ENCODE measurements at regions not wholly inside any gene's neighbourhood (a gene's known extent, or its start where the extent isn't known, plus 50 kb on each side); places are given as distances from the start of the nearest gene placed in this dataset.

DNA sequence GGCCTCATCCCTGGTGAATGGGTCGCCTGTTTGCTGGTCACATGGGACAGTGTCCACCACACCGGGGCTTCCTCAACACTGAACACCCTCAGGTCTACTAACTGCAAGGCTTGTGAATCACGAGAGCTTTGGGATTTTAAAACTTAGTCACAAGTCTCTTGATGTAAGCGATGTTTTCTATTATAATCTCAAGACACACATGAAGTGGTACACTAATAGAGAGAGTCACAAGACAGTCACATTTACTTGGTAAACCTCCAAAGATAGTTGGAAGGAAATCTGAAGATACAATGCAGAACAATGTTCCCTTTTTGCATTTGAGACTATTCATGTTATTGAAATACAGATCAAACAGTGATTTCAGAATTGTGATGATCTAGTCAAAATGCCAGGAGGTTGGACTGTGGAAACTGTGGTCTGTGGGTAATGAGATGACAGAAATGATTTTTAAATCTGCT, 233.1 kb upstream of the KLF6 start:
- DNase-seq (ENCODE audit: low read depth): no peak

DNA sequence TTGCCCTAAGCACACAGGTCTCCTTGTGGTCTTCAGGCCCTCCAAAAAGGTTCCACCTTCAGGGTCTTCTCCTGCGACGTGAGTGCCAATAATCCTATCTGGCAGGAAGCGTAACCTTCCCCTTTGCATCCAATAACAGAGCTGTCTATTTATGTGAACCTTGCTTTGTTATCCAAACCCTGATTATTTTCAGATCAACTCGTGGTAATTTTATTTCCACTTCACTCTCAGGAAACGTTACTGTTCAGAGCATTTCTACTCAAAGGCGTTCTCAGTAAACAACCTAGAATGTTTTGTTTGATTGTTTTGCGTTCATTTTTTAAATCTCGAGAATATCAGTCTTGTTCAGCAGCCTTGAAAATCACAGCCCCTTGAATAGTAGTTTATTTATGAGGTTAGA, 232.3 kb upstream of the KLF6 start:
- no peak for DNase-seq (ENCODE audit: low read depth)

DNA sequence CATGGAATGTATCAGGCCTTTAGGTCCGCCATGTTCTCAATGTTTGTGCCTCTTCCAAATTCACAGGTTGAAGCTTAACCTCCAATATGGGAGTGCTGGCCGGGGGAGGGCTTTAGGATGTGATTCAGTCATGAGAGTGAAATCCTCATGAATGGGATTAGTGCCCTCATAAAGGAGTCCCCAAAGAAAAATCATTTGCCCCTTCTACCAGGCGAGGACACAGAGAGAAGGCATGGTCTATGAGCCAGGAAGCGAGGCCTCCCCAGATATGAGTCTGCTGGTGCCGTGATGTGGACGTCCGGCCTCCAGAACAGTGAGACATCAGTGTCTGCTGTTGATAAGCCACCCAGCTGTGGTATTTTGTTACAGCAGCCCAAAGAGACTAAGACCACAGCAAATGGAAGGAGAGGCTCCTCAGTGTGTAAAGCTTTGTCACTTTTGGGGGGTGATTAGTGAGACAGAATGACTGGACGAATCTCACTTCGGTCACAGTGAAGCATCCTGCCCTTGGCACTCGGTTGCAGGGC, 231.3 kb upstream of the KLF6 start:
- no peak for DNase-seq (ENCODE audit: low read depth)

DNA sequence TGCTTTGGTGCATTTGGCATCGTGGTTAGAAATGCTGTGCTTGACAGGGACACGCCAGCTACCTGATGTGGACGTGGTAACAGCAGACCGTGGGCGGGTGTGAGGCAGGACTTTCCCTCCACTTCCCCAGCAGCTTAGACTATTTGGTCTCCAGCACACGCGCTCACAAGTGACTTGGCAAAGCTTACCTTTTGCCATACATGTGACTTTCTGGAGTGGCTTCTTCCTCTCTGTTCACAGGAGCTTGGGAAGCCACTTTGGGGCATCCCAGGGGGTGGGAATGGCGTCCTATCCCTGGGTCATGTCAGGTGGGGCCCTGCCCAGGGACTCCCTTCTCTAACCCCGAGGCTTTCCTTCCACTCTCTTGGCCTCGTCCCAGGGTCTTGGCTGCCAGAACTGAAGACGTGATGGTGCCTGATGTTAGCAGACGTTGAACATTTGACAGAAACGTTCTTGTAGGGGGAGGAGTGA, 228.7 kb upstream of the KLF6 start:
- no peak for DNase-seq (ENCODE audit: low read depth)

DNA sequence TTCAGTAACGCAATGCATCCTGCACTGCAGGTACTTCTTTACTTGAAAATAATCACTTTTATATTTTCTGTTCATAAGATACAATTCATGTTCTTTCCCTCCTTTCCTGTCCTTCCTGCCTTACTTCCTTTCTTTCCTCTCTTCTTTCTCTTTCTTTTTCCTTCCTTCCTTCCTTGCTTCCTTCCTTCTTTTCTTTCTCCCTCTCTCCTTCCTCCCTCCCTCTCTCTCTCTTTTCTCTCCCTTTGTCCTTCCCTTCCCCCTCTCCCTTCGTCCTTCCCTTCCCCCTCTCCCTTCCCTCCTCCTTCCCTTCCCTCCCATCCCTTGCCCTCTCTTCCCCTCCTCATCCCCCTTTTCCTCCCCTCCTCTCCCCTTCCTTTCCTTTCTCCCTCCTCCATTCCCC, 227.8 kb upstream of the KLF6 start:
- DNase-seq (ENCODE audit: low read depth): no peak

DNA sequence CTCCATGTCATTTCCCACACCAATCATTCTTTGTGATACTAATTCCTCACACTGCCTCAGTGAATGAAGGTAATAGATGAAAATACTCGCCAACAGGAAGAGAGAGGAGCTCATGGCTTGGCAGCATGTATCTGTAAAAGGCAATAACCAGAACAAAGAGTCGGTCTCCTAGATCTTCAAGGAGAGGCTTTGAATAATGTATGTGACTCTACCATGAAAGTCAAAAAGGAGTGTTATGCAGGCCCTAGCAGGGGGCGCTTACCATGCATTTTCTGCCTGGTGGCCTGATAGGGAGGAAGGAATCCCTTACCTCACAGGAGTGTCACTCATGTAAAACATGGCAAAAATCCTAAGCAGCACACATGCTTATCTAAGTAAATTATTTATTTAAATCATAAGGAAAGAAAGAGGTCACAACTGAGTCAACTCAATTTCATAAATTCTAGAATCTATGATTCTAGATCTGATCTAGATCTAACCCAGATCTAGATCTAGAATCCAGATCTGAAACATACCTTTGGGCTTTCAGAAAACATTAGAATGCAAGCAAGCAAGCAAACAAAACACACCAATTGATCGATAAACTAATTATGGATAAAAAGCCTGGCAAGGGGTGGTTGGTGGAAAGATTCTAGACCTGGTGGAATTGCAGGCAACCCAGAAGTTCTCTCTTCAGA, 226.3 kb upstream of the KLF6 start:
- no peak for DNase-seq (ENCODE audit: low read depth)

DNA sequence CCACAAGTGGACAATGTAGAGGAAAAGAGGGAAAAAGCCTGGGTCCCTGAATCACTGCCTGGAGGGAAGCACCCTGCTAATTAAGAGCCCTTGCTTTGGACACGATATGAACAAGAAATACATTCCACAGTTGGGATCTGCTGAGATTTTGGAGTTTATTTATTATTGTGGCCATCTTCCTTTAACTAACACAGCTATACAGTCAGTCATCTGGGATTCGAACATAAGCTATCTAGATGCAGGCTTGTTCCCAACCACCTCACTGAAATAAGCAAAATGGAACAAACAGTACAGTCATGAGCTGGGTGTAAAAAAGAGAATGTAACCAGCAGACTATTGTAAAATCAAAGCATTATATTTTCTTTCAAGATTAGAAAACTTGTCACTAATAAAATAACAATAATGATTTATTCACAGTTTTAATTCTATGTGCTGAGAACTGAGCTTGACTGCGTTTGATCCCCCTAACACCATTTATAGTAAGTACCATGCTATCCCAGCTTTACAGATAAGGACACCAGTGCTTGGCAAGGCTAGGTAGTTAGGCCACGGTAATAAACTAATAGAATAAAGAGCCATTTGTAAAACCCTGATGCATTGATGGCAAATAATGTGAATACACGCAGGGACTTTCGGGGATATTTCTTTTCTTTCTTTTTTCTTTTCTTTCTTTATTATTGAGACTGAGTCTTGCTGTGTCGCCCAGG, 223.8 kb upstream of the KLF6 start:
- no peak for DNase-seq (ENCODE audit: low read depth)

DNA sequence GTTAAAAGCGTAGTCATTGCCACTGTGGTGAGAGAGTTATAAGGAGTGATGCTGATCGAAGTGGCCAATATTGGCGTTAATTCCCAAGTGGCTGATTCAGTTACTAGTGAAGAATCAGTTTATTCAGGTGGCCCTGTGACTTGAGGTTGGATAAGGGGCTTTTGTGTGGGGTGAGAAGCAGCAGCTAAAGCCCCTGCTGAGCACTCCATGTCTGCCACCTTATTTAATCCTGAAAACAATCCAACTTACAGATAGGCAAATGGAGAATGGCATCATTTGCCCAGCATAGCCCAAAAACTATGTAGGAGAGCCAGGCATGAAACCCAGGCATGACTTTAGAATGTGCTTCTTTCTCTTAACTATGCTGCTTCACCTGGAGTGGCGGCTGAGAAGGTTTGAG, 222.8 kb upstream of the KLF6 start:
- DNase-seq (ENCODE audit: low read depth): no peak

DNA sequence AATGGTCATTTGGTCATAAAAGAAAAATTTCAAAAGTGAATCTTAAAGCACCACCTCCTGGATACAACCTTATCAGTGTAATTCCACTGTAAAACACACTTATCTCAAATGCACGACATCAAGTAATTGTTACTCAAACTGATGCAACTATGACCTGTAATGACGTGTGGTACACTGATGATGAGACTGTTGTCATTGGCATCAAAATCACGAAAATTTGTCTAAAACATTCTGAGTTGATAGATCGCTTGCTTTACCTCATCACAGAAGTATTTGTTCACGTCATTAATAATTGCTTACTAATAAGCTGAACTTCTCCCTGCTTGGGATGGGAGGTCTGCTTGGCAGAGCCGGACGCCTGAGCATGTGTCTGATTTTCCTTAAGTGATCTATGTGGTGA, 221.8 kb upstream of the KLF6 start:
- DNase-seq (ENCODE audit: low read depth): no peak

DNA sequence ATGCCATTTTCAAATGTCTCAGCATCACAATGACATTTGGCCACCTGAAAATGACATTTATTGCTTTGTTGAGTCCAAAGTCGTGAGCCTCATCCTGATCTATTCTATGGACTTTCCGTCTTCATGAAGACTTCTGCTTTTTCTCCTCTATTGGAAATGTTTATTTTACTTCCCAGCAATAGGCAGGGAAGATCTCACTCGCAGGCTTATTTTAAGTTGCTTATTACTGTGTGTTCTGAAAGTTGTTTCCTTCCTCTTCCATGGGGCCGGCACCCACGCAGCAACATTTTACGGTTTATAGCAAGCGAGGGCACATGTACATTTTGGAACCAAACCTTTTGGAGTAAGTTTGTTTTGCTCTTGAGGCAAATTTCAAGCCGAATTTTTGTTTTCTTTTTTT, 221.0 kb upstream of the KLF6 start:
- DNase-seq (ENCODE audit: low read depth): no peak

DNA sequence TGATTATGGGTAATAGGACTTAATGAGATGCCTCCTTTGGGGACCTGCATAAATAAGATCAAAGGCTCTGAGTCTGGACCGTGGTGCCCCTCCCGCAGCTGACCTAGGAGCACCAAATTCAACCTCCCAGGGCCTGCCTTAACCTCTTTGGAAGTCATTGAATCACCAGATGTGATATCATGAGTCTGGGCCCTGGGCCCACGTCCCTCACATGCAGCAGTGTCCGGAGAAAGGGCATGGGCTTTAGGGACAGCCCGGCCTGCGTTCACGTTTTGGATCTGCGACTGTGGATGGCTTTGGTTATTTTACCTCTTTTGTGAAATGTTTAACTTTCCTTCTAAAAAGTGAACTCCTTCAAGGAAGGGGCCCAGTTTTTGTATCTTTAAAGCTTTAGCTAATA, 220.0 kb upstream of the KLF6 start:
- DNase-seq (ENCODE audit: low read depth): no peak

DNA sequence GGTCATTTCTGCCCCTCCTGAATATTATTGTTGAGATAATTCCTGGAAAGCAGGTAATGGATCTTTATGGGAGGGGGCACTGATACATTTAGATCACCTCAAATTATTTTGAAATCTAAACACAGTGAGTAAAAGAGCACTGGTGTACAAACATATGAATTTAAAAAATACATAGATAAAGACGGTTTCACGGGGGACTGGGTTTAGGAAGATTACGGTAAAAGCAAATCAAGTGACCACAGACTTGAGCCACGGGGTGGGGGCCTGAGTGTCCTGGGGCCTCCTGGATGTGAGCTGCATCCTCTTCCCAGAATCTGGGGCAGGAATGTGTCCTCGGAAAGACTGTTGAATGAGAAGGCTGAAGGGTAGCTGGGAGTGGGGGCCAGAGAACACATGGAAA, 219.1 kb upstream of the KLF6 start:
- no peak for DNase-seq (ENCODE audit: low read depth)

DNA sequence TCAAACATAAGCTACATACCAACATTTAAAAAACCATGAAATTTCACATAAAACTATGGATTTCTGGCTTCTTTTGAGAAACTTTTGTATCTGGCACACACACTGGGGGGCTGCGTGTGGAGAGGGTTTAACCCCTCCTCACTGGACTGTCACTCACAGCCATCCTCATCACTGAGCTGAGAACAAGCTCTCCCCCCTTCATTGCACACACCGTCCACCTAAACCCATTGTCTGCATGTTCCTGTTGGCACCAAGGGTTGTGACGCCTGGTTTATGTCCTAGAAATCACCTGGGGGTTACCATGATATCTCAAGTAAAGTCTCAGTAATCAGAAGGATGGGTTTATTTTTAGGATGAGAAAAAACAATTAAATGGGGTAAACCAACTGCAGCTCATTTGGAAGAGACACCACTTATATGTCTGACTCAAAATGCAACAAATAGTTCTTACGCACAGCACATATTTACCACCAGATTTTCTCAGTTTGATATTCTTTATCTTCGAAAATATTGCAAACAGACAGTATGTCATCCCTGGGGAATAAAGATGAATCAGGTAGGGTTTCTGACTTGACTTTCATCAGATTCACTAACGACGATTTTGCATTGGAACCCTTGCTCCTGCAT, 218.5 kb upstream of the KLF6 start:
- no peak for DNase-seq (ENCODE audit: low read depth)

DNA sequence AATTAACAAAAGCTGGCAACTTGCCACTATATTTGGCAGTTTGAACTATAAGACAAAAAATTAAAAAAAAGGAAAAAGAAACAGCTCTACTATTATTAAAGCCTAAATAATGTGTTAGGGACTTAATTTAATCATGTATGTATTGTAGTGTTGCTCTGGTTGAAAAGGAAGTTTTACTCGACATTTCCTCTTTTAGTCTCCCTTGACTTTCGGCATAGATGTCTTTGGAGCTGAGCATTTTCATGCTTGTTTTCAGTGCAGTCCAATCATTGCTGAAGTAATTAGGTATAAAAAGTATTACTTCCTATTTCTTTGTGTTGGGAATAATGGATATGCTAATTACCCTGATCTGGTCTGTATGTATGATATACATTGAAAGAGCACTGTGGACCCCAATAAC, 216.8 kb upstream of the KLF6 start:
- DNase-seq (ENCODE audit: low read depth): no peak

DNA sequence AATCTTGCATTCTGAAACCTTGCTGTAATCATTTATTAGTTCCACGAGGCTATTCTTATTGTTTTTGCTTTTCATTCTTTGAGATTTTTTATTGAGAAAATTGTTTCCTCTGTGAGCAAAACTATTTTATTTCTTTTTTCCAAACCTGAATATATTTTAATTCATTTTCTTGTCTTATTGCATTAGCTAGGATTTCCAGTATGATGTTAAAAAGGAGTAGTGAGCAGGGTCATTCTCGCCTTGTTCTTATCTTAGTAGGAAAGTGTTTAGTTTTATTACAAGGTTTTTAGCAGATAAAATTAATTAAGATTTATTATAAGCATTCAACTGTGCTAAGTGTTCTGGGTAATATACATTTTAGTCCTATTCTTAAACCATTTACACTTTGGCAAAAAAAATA, 214.6 kb upstream of the KLF6 start:
- no peak for DNase-seq (ENCODE audit: low read depth)

DNA sequence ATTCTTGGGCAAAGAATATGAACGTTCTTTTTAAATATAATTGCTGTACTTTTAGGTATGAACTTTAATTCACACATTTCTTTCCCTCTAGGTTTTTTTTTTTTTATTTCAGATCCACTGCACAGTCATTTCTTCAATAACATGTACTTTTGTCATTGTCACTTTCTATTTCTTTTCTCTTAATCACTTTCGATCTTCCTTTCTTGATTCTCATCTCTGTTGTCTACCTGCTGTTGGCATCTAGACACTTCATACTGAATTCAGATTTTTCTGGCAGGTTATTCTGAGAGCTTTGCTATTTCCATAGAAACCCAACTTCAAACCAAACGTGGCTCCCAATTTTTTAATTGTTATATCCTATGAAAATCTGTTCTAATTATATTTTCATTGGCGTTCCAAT, 211.7 kb upstream of the KLF6 start:
- no peak for DNase-seq (ENCODE audit: low read depth)

DNA sequence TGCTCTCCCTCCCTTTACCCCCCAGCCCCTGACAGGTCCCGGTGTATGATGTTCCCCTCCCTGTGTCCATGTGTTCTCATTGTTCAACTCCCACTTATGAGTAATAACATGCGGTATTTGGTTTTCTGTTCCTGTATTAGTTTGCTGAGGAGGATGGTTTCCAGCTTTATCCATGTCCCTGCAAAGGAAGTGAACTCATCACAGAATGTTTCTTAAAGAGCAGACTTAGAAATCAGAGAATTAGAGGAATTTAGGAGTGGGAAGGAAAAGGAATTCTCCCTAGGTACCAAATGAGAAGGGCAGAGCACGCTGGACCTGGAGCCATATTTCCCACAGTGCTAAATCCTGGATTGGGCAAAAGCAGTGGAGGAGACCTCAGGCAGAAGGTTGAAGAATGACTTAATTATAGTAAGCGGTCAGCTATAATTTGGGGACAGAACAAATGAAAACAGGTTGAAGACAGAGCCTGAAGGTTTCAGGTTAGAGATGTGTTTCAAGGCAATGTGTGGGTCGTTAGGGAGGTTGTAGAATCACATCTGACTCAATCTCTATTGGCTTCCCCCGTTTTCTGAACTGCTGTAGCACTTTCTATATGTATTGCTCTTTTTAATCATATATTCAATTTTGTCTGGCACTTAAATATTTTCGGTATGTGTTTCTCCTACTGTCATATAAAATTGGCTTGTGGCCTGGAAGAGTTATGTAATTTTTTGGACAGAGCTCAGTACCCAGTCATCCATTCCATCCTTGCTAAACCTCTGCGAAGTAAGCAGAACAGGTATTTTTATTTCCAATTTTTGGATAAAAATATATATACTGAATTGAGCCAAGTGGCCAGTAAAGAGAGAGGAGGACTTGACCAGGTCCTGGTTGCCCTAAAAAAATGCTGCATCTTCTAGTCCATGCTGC, 210.5 kb upstream of the KLF6 start:
- DNase-seq (ENCODE audit: low read depth): no peak

DNA sequence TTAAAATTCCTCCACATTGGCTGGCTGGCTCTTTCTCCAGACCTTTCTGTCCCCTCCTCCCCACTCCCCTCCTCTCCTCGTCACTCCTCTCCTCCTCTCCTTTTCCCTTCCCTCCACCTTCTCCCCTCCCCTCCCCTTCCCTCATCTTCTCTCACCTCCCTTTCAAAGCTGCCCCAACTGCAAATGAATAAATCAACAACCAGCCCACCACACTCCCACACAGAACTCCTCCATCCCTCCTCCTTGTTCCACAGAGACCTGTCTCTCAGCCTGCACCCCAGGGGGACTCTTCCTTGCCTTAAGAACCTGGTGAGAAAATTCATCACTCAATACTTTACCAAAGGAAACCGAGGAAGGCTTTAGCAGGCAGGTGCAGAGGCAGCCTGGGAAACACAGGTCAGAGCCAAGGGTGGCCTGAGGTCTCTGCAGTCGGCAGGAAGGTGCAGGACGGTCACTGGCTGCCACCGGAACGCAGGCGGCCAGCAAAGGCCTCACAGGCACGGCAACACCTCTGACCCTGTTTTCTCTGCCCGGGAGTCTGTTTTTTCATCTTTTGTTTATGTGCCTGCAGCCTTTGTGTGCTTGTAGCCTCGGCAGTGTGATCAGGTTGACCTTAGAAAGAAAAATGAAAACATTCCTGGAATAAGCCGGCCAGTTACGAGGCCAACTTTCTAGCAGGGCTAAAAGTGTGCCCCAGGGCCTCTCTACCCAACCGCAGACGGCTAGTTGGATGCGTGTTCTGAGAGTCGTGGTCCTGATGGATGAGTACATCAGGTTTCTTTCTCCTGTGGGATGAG, 207.6 kb upstream of the KLF6 start:
- DNase-seq (ENCODE audit: low read depth): no peak

DNA sequence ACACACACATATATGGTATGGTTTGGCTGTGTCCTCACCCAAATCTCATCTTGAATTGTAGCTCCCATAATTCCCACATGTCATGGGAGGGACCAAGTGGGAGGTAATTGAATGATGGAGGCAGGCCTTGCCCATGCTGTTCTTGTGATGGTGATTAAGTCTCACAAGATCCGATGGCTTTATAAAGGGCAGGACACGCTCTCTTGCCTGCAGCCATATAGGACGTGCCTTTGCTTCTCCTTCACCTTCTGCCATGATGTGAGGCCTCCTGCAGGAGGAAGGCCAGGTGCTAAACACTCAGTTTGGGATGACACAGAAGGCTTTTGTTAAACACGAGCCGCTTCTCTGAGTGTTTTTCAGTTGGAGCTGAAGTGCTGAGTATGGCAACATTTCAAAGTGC, 205.3 kb upstream of the KLF6 start:
- no peak for DNase-seq (ENCODE audit: low read depth)

DNA sequence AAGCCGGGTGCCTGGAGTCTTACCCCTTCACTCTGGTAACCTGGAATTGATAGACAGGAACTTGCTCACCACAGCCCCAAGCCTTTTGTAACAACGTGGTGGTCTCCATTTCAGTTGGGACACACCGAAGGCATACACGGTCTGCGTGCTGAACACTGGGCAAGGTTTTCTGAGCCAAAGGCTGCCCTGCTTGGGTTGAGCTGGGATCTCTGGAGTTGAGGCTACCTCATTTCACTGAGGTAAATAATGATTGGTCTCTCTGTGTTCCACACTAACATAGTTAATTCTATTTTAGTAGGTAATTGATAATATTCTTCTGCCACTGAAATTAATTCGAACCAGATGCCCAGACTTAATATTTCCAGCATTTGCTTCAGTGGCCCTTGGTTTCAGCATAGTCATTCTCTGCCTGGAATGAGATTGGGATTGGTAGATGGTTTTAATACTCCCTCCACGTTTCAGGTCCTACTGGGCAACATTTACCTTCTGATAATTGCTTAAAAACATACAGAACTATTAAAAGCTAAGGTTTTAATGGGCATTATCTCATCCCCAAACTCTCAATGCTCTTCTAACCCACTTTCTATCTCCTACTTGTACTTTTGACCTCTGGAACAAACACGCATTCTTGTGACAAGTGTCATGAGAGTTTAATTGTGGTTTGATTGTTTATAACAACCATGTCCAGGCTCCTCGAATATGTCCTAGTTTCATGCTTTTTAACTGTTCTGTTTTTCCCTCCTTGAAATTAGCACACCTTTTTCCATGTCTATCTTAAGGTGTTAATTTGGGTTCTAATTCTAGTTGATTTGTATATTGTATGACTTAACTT, 202.3 kb upstream of the KLF6 start:
- DNase-seq (ENCODE audit: low read depth): no peak

Data from activated T-helper 1 cell treated with Interleukin-2 at 50 U/mL for 16 hours (primary cell).